OCI-LY7 (cell line): ENCODE measurements at regions not wholly inside any gene's neighbourhood (a gene's known extent, or its start where the extent isn't known, plus 50 kb on each side); places are given as distances from the start of the nearest gene placed in this dataset.
"Not testable (repeated sequence)": the region's sequence is repeated elsewhere in the genome, so short reads cannot be mapped to it uniquely, and the experiment has no call there.

Experiments used
- BruUV-seq: library from RNA; stranded (reverse); fragments of 400-500 nt; replicated peaks from 2 replicates; lab custom pipeline; 2021; lab: Mats Ljungman, UMichigan
- CTCF ChIA-PET: fragments of 300-600 bp; sonication (Branson Sonifier 250); formaldehyde crosslinking; loops from one replicate; lab custom pipeline; 2022; ENCODE audit warnings: antibody characterized with exemption; ENCODE audit not compliant: unreplicated experiment; lab: Charles Lee
- POLR2A ChIA-PET: fragments of 300-600 bp; sonication (Branson Sonifier 250); formaldehyde crosslinking; loops from one replicate; lab custom pipeline; 2022; ENCODE audit warnings: antibody characterized with exemption; lab: Charles Lee
- DNase-seq: peaks from one replicate; pipeline ENCODE4 v3.0.0-alpha.2; 2015; ENCODE audit warnings: low spot score
- H2AFZ ChIP-seq: fragments of 200-600 bp; sonication (generic), shearing (Covaris generic); 2 replicates; pipeline ENCODE4 v1.6.1; 2014; ENCODE audit warnings: mild to moderate bottlenecking, antibody characterized with exemption, low read length, moderate library complexity
- H3K27ac ChIP-seq: fragments of 200-600 bp; sonication (generic); 2 replicates; pipeline ENCODE4 v1.5.1; 2014; ENCODE audit warnings: mixed run types, low read depth, mild to moderate bottlenecking, moderate library complexity, low read length, inconsistent platforms; ENCODE audit not compliant: poor library complexity, severe bottlenecking
- H3K36me3 ChIP-seq: fragments of 200-600 bp; sonication (generic); 2 replicates; pipeline ENCODE4 v1.6.1; 2014; ENCODE audit warnings: mild to moderate bottlenecking, antibody characterized with exemption, low read length, moderate library complexity, mixed read lengths; ENCODE audit not compliant: insufficient read depth
- H3K4me1 ChIP-seq: fragments of 200-600 bp; sonication (generic); 2 replicates; pipeline ENCODE4 v1.5.1; 2014; ENCODE audit warnings: mild to moderate bottlenecking, low read length; ENCODE audit not compliant: insufficient read depth, poor library complexity, severe bottlenecking
- H3K4me2 ChIP-seq: fragments of 200-600 bp; sonication (generic); 2 replicates; pipeline ENCODE4 v1.6.1; 2014; ENCODE audit warnings: mild to moderate bottlenecking, low read length
- H3K4me3 ChIP-seq: fragments of 200-600 bp; sonication (generic); 2 replicates; pipeline ENCODE4 v1.5.1; 2014; ENCODE audit warnings: mild to moderate bottlenecking, low read depth, low read length; ENCODE audit not compliant: poor library complexity, severe bottlenecking
- H3K79me2 ChIP-seq: fragments of 200-600 bp; sonication (generic); 2 replicates; pipeline ENCODE4 v1.6.1; 2016; ENCODE audit warnings: low read depth, mild to moderate bottlenecking, low read length, moderate library complexity, mixed read lengths; ENCODE audit not compliant: insufficient read depth
- H3K9me2 ChIP-seq: fragments of 200-600 bp; sonication (generic); 2 replicates; pipeline ENCODE4 v1.6.1; 2016; ENCODE audit warnings: mild to moderate bottlenecking, low read length, mixed read lengths; ENCODE audit not compliant: insufficient read depth
- H3K9me3 ChIP-seq: fragments of 200-600 bp; sonication (generic); 2 replicates; pipeline ENCODE4 v1.6.1; 2014; ENCODE audit warnings: mild to moderate bottlenecking, mixed run types, low read length, mixed read lengths
- H4K20me1 ChIP-seq: fragments of 200-600 bp; sonication (generic); 2 replicates; pipeline ENCODE4 v1.6.1; 2014; ENCODE audit warnings: mild to moderate bottlenecking, antibody characterized with exemption, low read length, moderate library complexity, mixed read lengths; ENCODE audit not compliant: insufficient read depth
- EZH2phosphoT487 ChIP-seq: fragments of 200-600 bp; sonication (generic); IDR thresholded peaks from 2 replicates; pipeline ENCODE4 v1.6.1; 2018; ENCODE audit warnings: low read depth, borderline replicate concordance, mild to moderate bottlenecking, mixed run types, antibody characterized with exemption, low read length, moderate library complexity, mixed read lengths
- intact Hi-C: fragments of 100-400 bp; cut with micrococcal nuclease; formaldehyde crosslinking; loops from one replicate; pipeline ENCODE4 v1.10.0; 2022; ENCODE audit not compliant: unreplicated experiment
- TF ChIP-seq, protein P1 (sequence below): fragments of 200-600 bp; sonication (generic); conservative IDR thresholded peaks from 2 replicates; pipeline ENCODE4 v1.5.1; 2014; ENCODE audit warnings: mild to moderate bottlenecking, antibody characterized with exemption, low read length, moderate library complexity, mixed read lengths

DNA sequence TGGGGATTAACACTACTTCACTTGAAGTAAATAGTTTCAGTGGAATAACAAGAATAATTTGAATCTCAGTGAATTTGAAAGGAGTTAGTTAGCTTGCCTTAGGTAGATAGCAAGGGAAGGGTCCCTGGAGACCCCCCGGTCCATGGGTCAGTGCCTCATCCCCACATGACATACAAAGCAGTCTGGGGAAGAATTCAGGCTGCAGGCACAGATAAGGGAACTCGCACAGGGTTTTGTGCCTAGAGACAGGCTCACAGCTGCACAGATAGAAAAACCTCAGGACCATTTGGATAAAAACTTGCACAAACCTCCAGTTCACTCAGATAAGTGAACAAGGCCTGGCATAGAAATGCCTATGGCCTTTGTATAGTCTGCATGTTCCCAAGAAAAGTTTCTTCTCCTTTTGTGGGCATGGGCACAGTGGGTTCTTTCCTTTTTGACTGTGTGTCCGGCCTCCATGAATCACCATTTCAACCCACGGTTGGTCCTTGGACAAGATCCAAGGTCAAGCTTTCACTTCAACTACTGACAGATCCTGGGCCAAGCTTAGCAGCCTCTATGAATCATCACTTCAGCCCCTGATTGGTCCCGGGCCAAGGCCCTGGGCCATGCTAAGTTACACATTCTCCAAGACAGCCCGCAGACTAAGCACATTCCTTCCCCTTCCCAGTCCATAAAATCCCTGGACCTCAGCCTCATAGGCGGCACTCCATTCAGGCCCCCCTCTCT is 108.3 kb upstream of the KLHL4 start:
- Histone ChIP-seq H3K4me1 (no peaks in the 10 kb centered on the region), H3K79me2 (no peaks in the 10 kb centered on the region), H3K36me3 (no peaks in the 10 kb centered on the region), H3K4me3 (no peak overlapping the region), H3K9me2 (no peaks in the 10 kb centered on the region), H3K27ac (no peak overlapping the region), H4K20me1 (no peaks in the 10 kb centered on the region), H2AFZ (no peak overlapping the region), H3K4me2 (no peak overlapping the region), H3K9me3 (no peaks in the 10 kb centered on the region)
- TF ChIP-seq, protein P1, sequence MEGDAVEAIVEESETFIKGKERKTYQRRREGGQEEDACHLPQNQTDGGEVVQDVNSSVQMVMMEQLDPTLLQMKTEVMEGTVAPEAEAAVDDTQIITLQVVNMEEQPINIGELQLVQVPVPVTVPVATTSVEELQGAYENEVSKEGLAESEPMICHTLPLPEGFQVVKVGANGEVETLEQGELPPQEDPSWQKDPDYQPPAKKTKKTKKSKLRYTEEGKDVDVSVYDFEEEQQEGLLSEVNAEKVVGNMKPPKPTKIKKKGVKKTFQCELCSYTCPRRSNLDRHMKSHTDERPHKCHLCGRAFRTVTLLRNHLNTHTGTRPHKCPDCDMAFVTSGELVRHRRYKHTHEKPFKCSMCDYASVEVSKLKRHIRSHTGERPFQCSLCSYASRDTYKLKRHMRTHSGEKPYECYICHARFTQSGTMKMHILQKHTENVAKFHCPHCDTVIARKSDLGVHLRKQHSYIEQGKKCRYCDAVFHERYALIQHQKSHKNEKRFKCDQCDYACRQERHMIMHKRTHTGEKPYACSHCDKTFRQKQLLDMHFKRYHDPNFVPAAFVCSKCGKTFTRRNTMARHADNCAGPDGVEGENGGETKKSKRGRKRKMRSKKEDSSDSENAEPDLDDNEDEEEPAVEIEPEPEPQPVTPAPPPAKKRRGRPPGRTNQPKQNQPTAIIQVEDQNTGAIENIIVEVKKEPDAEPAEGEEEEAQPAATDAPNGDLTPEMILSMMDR: no peak
- no peak for TF ChIP-seq EZH2phosphoT487
- ChIA-PET CTCF (no interaction called here), POLR2A (no interaction called here)
- no peak for DNase-seq
- intact Hi-C loops: no loop called here
- BruUV-seq: no TSS peak

DNA sequence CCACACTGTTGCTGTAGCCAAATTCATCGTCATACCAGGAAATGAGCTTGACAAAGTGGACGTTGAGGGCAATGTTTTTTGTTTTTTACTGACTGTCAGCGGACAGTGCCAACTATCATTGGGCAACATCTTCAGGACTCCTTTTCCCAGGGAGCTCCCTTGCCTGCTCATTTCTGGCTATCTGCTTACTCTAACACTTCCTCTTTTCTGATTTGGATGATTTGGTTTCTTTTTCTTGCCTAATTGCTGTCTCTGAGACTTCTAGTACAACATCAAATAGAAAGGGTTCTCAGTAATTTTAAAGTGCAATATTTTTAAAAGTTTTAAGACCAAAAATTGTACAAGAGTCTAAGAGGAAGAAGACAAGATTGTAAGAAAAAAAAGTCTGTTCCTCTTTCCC is 92.0 kb upstream of the KLHL4 start:
- no peaks in the 10 kb centered on the region for H3K36me3 ChIP-seq
- no peaks in the 10 kb centered on the region for H3K4me1 ChIP-seq
- no peak overlapping the region for H3K27ac ChIP-seq
- BruUV-seq: no TSS peak
- DNase-seq: no peak
- no peak for TF ChIP-seq EZH2phosphoT487
- TF ChIP-seq, protein P1: no peak
- intact Hi-C loops: no loop called here
- CTCF ChIA-PET: no interaction called here
- POLR2A ChIA-PET: no interaction called here
- no peak overlapping the region for H3K4me3 ChIP-seq
- H2AFZ ChIP-seq: no peak overlapping the region
- no peak overlapping the region for H3K4me2 ChIP-seq
- H3K9me2 ChIP-seq: no peaks in the 10 kb centered on the region
- H4K20me1 ChIP-seq: no peaks in the 10 kb centered on the region
- H3K79me2 ChIP-seq: no peaks in the 10 kb centered on the region
- H3K9me3 ChIP-seq: no peaks in the 10 kb centered on the region

DNA sequence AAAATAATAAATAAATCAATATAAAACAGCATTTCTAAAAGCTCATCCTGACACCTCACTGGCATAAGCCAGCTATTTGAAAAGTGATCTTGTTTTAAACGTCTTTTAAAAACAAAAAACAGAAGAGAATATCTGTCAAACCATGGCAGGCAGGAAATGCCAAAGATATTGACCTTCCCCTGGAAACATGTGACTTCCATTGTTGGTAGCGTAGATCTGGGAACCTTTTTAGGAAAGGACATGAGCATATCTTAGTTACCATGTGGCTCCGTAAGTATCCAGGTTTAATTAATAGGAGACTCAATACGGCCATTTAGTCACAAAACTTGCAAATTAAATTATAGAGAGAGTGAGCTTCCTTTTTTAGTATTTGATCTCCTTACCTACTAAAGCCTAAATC is 83.0 kb upstream of the KLHL4 start:
- Histone ChIP-seq H3K4me2 (no peak overlapping the region), H3K4me1 (no peaks in the 10 kb centered on the region), H4K20me1 (no peaks in the 10 kb centered on the region), H3K9me3 (no peaks in the 10 kb centered on the region), H3K79me2 (no peaks in the 10 kb centered on the region), H3K9me2 (no peaks in the 10 kb centered on the region), H3K4me3 (no peak overlapping the region), H3K27ac (no peak overlapping the region), H2AFZ (no peak overlapping the region), H3K36me3 (no peaks in the 10 kb centered on the region)
- intact Hi-C loops: no loop called here
- no peak for TF ChIP-seq EZH2phosphoT487
- POLR2A ChIA-PET: no interaction called here
- no TSS peak for BruUV-seq
- CTCF ChIA-PET: no interaction called here
- DNase-seq: no peak

DNA sequence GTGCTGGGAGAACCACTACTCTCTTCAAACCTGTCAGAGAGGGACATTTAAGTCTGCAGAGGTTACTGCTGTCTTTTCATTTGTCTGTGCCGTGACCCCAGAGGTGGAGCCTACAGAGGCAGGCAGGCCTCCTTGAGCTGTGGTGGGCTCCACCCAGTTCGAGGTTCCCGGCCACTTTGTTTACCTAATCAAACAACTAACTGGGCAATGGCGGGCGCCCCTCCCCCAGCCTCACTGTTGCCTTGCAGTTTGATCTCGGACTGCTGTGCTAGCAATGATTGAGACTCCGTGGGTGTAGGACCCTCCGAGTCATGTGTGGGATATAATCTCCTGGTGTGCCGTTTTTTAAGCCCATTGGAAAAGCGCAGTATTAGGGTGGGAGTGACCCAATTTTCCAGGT is 69.0 kb upstream of the KLHL4 start:
- intact Hi-C loops, H3K79me2 ChIP-seq, POLR2A ChIA-PET, H3K4me3 ChIP-seq, BruUV-seq, H3K4me2 ChIP-seq, H2AFZ ChIP-seq, H3K36me3 ChIP-seq, DNase-seq, H3K9me2 ChIP-seq, CTCF ChIA-PET, H4K20me1 ChIP-seq, H3K9me3 ChIP-seq, H3K27ac ChIP-seq, H3K4me1 ChIP-seq: not testable (repeated sequence)

DNA sequence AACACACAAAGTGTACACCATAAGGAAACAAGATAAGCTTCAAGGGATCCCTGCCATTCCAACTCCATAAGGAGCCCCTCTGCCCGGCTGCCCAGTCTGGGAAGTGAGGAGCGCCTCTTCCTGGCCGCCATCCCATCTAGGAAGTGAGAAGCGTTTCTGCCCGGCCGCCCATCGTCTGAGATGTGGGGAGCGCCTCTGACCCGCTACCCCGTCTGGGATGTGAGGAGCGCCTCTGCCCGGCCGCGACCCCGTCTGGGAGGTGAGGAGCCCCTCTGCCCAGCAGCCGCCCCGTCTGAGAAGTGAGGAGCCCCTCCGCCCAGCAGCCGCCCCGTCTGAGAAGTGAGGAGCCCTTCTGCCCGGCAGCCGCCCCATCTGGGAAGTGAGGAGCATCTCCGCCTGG is 51.8 kb upstream of the KLHL4 start:
- H3K9me2 ChIP-seq, DNase-seq, H3K27ac ChIP-seq, H3K36me3 ChIP-seq, H2AFZ ChIP-seq, BruUV-seq, H3K79me2 ChIP-seq, H3K4me2 ChIP-seq, POLR2A ChIA-PET, H4K20me1 ChIP-seq, CTCF ChIA-PET, intact Hi-C loops, H3K4me3 ChIP-seq, H3K9me3 ChIP-seq, H3K4me1 ChIP-seq: not testable (repeated sequence)
